Activated CD4-positive, CD25-positive, alpha-beta regulatory T cell treated with anti-CD3 and anti-CD28 coated beads, Interleukin-2, amount 50 U/mL, for 24 hours (primary cell): ENCODE measurements at regions not wholly inside any gene's neighbourhood (a gene's known extent, or its start where the extent isn't known, plus 50 kb on each side); places are given as distances from the start of the nearest gene placed in this dataset.
"Not testable (repeated sequence)": the region's sequence is repeated elsewhere in the genome, so short reads cannot be mapped to it uniquely, and the experiment has no call there.

Experiments
- ATAC-seq, 2 donors: fragments of 150-1000 bp; cut with Tn5 transposase; one replicate each; pipeline ENCODE4 v1.10.0; 2021; ENCODE audit warnings: mild to moderate bottlenecking in 1 of 2, moderate library complexity in 1 of 2

- ATAC-seq = not testable (repeated sequence)
Measured at GRCh38 chr6:21282360-21282759, 311.2 kb upstream of the SOX4 start.

GRCh38 chr6:21284166-21284565, 309.4 kb upstream of the SOX4 start:
- no peak for ATAC-seq

- no peak for ATAC-seq
Measured at GRCh38 chr6:21284706-21285105, 308.8 kb upstream of the SOX4 start.

DNA sequence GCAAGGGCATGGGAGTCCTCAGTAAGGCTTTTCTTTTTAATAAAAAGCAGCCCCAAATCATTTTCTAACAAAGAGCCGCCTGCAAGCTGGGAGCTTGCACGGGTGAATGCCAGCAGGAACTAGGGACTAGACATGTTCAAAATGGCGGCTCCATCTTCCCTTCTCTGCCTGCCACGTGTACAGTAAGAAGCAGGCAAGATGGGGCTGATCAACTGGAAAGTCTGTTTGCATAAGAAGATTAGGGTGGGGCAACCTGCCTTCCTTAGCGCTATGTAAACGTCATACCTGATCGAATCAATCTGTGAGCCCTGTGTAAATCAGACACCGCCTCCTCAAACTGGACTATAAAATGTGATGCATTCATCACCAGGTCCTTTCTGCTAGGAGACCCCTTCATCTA, 299.4 kb upstream of the SOX4 start:
- no peak for ATAC-seq

GRCh38 chr6:21295506-21296240, 297.9 kb upstream of the SOX4 start:
- no peak for ATAC-seq

- ATAC-seq = no peak
Measured at GRCh38 chr6:21297665-21298064, 295.9 kb upstream of the SOX4 start.

- ATAC-seq = no peak
Measured at GRCh38 chr6:21299216-21299615, 294.3 kb upstream of the SOX4 start.

GRCh38 chr6:21300439-21300838, 293.1 kb upstream of the SOX4 start:
- ATAC-seq = no peak

GRCh38 chr6:21305893-21306332, 287.6 kb upstream of the SOX4 start:
- ATAC-seq = no peak

DNA sequence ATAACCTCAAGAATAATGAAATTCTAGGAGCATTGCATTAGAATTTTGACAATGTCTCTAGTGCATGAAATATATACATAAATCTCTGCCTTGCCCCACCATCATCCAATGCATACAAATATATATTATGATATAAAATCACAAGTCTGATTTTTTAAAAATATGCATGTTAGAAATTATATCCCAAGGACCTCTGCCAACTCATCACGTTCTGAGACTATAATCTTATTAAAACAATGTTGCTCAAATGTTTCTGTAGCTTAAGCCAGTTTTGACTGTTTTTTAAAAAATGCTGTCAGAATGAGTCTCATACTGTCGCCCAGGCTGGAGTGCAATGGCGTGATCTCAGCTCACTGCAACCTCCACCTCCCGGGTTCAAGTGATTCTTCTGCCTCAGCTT, 287.0 kb upstream of the SOX4 start:
- no peak for ATAC-seq

DNA sequence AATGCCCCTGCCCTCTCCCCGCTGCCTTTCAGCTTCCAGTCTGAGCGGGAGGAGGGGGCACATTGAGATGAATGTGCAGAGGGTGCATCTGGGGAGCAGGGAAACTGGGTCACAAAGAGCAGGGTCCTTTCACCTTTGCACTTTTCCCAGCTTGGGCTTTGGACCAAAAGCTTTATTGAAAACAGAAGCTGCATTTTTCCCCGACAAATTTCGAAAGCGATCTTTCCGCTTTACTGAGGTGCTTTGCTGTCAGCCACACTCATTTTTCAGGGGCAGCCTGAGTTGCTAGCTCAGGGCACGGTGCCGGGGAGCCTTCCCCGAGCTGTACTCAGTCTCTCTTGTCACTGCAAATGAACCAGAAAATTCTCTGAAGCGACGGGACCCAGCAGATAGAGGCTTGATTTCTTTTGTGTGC, 283.7 kb upstream of the SOX4 start:
- no peak for ATAC-seq

DNA sequence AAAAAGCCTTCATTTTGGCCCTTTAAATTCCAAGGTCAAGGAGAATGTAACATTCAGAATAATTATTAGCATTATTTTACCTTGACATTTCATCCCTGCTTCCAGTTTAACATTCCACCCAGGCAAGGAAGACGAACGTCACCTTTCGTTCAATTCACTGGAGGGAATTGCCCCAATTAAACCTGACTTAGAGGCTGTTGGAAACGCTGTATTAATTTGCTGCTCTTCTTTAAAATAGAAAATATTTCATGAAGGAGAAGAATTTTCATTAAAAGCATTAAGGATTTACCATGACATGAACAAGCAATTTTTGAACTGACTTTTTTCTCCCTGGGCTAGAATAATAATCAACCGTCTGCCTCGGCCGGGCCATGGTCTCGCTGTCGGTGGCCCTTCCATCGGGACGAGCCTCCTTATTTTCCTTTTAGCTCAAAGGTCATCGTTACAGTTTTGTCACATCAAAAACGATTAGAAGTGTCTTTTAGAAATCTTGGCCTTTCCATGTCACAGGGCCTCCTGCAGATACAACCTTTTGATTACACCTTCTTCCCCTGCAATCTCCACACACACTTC, 282.9 kb upstream of the SOX4 start:
- ATAC-seq = no peak

DNA sequence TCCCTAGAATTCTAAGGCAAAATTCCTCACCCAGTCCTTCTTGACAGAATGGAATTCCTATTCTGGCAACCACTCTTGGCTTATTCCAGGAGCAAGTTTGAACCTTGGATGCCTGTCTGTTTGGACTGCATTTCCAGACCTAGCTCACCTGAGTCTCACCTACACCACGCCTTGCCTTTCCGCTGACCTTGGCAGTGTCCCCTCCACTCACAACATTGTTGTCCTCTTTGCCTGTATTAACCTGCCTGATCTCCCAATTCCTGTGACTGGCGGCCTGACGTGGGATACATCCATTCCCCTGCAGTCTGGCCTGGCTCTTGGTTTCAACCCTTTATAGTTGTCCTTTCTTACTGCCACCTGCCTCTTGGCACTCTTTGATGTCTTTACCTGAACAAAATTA, 281.4 kb upstream of the SOX4 start:
- ATAC-seq = no peak

GRCh38 chr6:21317642-21318041, 275.9 kb upstream of the SOX4 start:
- ATAC-seq = no peak

DNA sequence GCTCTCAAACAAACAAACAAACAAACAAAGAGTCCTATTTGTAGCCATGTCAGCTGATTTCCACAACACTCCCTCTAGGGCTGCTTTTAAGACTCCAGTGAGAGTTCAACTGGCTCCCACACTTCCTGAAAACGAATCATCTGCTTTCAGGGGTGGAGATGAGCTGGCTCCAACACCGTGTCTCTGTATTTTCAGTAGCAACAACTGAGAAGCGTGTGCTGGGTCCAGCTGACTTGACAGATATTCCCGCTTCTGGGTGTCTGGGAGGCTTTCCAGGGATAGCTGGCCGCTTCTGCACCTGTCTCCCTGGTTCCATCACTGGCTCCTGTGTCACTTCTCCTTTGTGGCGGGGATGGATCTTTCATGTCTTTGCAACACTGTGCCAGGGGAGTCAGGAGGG, 272.5 kb upstream of the SOX4 start:
- ATAC-seq = no peak

- no peak for ATAC-seq
Measured at GRCh38 chr6:21321531-21321930, 272.0 kb upstream of the SOX4 start.

DNA sequence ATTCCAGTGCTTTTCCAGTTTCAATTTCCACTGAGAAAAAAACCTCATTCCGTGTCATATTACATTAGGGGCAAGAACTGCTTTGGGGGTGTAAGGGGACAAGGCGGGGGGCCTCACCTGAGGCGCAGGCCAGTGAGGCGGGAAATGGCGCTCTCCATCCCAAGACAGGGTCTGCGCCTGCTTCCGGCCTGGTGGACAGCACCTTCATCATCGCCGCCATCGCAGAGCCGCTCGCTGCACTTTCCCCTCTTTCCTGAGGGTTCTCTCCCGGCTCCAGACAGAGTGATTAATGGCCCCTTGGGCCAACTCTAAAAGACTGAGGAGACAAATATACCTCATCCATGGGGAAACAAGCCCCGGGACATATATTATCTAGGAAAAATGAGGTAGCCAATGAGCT, 270.0 kb upstream of the SOX4 start:
- no peak for ATAC-seq

DNA sequence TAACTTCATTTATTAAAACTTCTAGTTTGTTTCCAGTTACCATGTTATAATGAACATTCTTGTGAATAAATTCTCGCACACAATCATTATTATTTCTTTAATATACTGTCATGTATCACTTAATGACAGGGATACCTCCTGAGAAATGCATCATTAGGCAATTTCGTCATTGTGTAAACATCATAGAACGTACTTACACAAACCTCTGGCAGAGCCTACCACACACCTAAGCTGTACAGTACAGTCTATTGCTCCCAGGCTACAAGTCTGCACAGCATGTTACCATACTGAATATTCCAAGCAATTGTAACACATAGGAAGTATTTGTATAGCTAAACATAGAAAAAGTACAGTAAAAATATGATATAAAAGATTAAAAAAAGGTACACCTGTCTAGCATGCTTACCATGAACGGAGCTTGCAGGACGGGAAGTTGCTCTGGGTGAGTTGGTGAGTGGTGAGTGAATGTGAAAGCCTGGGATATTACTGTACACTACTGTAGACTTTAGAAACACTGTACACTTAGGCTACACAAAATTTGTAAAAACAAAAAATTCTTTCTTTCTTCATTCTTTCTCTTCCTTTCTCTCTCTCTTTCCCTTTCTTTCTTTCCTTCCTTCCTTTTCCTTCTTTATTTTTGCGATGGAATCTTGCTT, 268.2 kb upstream of the SOX4 start:
- no peak for ATAC-seq

DNA sequence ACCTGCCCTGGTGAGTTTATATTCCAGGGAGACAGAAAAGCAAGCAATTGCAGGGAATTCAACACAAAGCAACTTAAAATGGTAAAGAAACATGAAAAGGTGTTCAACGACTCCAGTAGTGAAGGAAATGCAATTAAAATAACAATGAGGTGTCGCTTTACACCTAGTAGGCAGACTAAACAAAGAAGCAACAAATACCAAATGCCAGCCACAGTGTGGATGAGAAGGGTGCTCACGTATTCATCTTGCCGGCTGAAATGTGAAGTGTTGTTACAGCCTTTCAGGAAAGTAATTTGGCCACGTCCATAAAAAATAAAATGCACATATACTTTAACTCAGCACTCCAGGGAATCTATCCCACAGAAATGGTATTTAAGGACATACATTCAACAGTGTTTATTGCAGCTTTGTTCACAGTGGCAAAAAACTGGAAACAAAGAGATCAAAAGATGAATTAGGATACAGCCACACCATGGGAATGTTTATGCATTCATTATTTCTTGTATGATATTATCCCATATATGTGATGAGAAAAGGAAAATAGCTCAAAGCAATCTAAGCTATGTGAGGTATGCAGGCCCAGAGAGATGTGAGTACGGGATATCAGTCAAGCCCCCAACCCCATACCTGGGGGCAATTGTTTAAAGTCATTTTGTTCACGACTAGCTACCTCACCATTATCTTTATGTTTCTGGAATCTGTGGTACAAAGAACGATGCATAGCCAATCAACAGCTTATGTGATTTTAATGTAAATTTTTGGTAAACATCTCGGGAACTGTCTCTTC, 266.0 kb upstream of the SOX4 start:
- no peak for ATAC-seq

DNA sequence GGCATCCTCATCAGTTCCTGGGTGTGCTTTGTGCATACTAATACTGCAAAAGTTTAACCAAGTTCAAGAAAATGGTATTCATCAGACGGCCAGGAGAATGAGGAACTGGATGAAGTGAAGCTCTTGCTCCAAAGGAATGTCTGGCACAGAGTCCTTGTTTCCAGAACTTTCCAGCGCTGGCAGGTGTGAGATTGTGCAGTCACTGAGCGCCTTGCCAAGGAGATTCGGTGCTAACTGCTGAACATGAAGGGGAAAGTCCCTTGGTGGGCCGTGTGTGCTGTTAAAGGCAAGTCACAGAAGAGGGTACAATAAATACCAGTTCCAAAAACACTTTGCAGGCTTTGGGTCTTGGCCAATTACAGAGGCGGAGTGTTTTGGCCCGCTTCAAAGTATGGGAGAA, 262.3 kb upstream of the SOX4 start:
- no peak for ATAC-seq

GRCh38 chr6:21332077-21332476, 261.5 kb upstream of the SOX4 start:
- no peak for ATAC-seq

- ATAC-seq = no peak
Measured at GRCh38 chr6:21332660-21333059, 260.9 kb upstream of the SOX4 start.

DNA sequence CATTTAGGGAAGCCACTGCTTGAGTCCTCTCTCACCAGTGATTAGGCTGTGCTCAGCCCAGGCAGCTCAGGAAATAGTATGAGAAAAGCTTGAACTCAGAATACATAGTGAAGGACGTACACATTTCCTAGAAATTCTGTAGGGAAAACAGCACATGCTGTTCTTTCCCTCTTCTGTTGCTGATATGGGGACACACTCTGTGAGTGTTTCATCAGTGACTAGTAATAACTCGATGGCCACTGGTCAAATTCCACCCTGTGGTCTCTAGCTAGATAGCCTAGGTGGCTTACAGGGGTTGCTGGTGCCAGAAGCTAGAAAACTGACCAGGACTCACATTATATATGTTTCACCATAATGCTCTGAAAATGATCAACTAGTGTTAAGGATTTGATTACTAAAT, 259.8 kb upstream of the SOX4 start:
- no peak for ATAC-seq

DNA sequence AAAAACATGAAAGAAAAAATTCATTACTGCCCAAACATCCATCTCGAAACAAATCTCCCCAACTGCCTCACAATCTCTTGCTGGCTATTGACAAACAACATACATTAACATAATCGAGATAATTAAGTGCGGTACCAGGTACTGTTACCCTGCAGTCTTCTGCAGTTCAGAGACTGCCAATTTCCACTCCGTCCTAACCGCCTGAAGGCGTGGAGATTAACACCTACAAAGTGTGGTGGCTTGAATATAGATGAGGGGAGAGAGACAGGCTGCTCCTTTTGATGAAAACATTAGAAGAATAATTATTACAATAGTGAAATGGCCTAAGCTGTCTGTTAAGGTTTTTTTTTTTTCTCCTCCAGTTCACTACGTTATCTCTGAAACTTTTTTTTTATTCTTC, 258.9 kb upstream of the SOX4 start:
- no peak for ATAC-seq
